Liver (tissue), 8 donors: ENCODE measurements at regions not wholly inside any gene's neighbourhood (a gene's known extent, or its start where the extent isn't known, plus 50 kb on each side); places are given as distances from the start of the nearest gene placed in this dataset.

Experiments used
- DNase-seq: peaks from one replicate; pipeline ENCODE4 v3.0.0-alpha.2; 2017; ENCODE audit warnings: low spot score
- H3K27ac ChIP-seq, 2 donors: one replicate each; pipeline ENCODE4 v1.7.0; 2013; ENCODE audit warnings: inconsistent platforms in 2 of 2, low read length in 2 of 2, control low read depth in 1 of 2, low read depth in 1 of 2, mild to moderate bottlenecking in 1 of 2
- H3K27me3 ChIP-seq, 4 donors: one replicate each; pipeline versions ENCODE4 v1.6.1 to v1.7.0; 2013; ENCODE audit warnings: low read length in 3 of 4, inconsistent platforms in 1 of 4, mild to moderate bottlenecking in 1 of 4, moderate library complexity in 1 of 4; ENCODE audit not compliant: control insufficient read depth in 4 of 4, insufficient read depth in 4 of 4
- H3K36me3 ChIP-seq, 4 donors: one replicate each; pipeline versions ENCODE4 v1.6.1 to v1.7.0; 2013; ENCODE audit warnings: low read length in 3 of 4, mild to moderate bottlenecking in 3 of 4, low read depth in 1 of 4, moderate library complexity in 1 of 4; ENCODE audit not compliant: control insufficient read depth in 4 of 4, insufficient read depth in 3 of 4
- H3K4me1 ChIP-seq, 4 donors: one replicate each; pipeline versions ENCODE4 v1.6.1 to v1.7.0; 2013; ENCODE audit warnings: low read length in 3 of 4, mild to moderate bottlenecking in 3 of 4, moderate library complexity in 1 of 4; ENCODE audit not compliant: control insufficient read depth in 4 of 4, insufficient read depth in 4 of 4
- H3K4me3 ChIP-seq, 3 donors: one replicate each; pipeline versions ENCODE4 v1.6.1 to v1.7.0; 2013; ENCODE audit warnings: low read length in 3 of 3, control low read depth in 1 of 3, low read depth in 1 of 3, mild to moderate bottlenecking in 1 of 3
- H3K9ac ChIP-seq, 2 donors: one replicate each; pipeline ENCODE4 v1.7.0; 2013; ENCODE audit warnings: low read length in 2 of 2, mild to moderate bottlenecking in 2 of 2, moderate library complexity in 2 of 2, control low read depth in 1 of 2, low read depth in 1 of 2
- H3K9me3 ChIP-seq, 4 donors: one replicate each; pipeline versions ENCODE4 v1.6.1 to v1.7.0; 2013; ENCODE audit warnings: low read length in 3 of 4; ENCODE audit not compliant: control insufficient read depth in 4 of 4
- ATF3 ChIP-seq: IDR thresholded peaks from 2 replicates; pipeline ENCODE4 v1.6.1; 2016; ENCODE audit warnings: antibody characterized with exemption
- CTCF ChIP-seq: fragments of 150-350 bp; IDR thresholded peaks from 2 replicates; pipeline ENCODE4 v1.5.1; 2017; ENCODE audit warnings: improper control_type of control experiment, low read depth, low read length; ENCODE audit not compliant: missing input control
- EGR1 ChIP-seq, 2 donors: IDR thresholded peaks; 2 replicates each; pipeline ENCODE4 v1.6.1; 2016 to 2018; ENCODE audit warnings: antibody characterized with exemption in 2 of 2, low read depth in 2 of 2
- FOXA1 ChIP-seq: IDR thresholded peaks from 2 replicates; pipeline ENCODE4 v1.6.1; 2016; ENCODE audit warnings: antibody characterized with exemption
- FOXA2 ChIP-seq: IDR thresholded peaks from 2 replicates; pipeline ENCODE4 v1.6.1; 2016; ENCODE audit warnings: antibody characterized with exemption
- GABPA ChIP-seq, 2 donors: IDR thresholded peaks in 1 of 2; conservative IDR thresholded peaks in 1 of 2; 2 replicates each; pipeline ENCODE4 v1.6.1; 2016; ENCODE audit warnings: antibody characterized with exemption in 2 of 2, mild to moderate bottlenecking in 1 of 2, moderate library complexity in 1 of 2
- HNF4A ChIP-seq, 2 donors: conservative IDR thresholded peaks; 2 replicates each; pipeline ENCODE4 v1.6.1; 2016; ENCODE audit warnings: antibody characterized with exemption in 2 of 2, mild to moderate bottlenecking in 2 of 2
- JUND ChIP-seq, 2 donors: IDR thresholded peaks; 2 replicates each; pipeline ENCODE4 v1.6.1; 2016; ENCODE audit warnings: antibody characterized with exemption in 2 of 2
- MAX ChIP-seq: IDR thresholded peaks from 2 replicates; pipeline ENCODE4 v1.6.1; 2016; ENCODE audit warnings: antibody characterized with exemption
- RAD21 ChIP-seq, 2 donors: IDR thresholded peaks; 2 replicates each; pipeline ENCODE4 v1.6.1; 2016; ENCODE audit warnings: antibody characterized with exemption in 2 of 2, mild to moderate bottlenecking in 2 of 2
- REST ChIP-seq: IDR thresholded peaks from 2 replicates; pipeline ENCODE4 v1.6.1; 2016; ENCODE audit warnings: antibody characterized with exemption, mild to moderate bottlenecking
- SP1 ChIP-seq: IDR thresholded peaks from 2 replicates; pipeline ENCODE4 v1.6.1; 2018; ENCODE audit warnings: antibody characterized with exemption, mild to moderate bottlenecking
- TAF1 ChIP-seq: conservative IDR thresholded peaks from 2 replicates; pipeline ENCODE4 v1.6.1; 2016; ENCODE audit warnings: antibody characterized with exemption, mild to moderate bottlenecking
- YY1 ChIP-seq: IDR thresholded peaks from 2 replicates; pipeline ENCODE4 v1.6.1; 2016; ENCODE audit warnings: antibody characterized with exemption, mild to moderate bottlenecking
- ZBTB33 ChIP-seq: IDR thresholded peaks from 2 replicates; pipeline ENCODE4 v1.6.1; 2016; ENCODE audit warnings: antibody characterized with exemption
- WGBS: extraction: QIAGEN DNeasy Blood & Tissue Kit; methylation state at CpG from one replicate; pipeline ENCODE4 v1.1.7; 2013; 5-methylcytosine and 5-hydroxymethylcytosine counted together
- donor health status: healthy.
- donor health status: healthy.
- donor health status: healthy.
- donor health status: healthy.
- donor health status: healthy.

- TF ChIP-seq REST, result no peak
- TF ChIP-seq MAX, result no peak
- no peak for TF ChIP-seq ATF3
- no peak for TF ChIP-seq FOXA2
- no peak for TF ChIP-seq YY1
These were observed 84.3 kb upstream of the SHISAL1 start (continued) for GRCh38 chr22:44396727-44397722.

- no peak for TF ChIP-seq ZBTB33
- TF ChIP-seq JUND (IDR thresholded peaks at IDR 0.05), result no peak
- TF ChIP-seq EGR1 (IDR thresholded peaks at IDR 0.05; ENCODE audit: low read depth in 2 of 2), result no peak
- no peak for TF ChIP-seq CTCF
- no peak for TF ChIP-seq FOXA1
- TF ChIP-seq YY1, result no peak
- TF ChIP-seq ATF3, result no peak
- no peak for TF ChIP-seq RAD21 (IDR thresholded peaks at IDR 0.05)
- TF ChIP-seq GABPA (IDR thresholded peaks at IDR 0.05 in 1 of 2, conservative IDR thresholded peaks at IDR 0.05 in 1 of 2), result no peak
- TF ChIP-seq TAF1, result no peak
- TF ChIP-seq SP1, result no peak
- no peak for TF ChIP-seq MAX
- TF ChIP-seq HNF4A (conservative IDR thresholded peaks at IDR 0.05), result no peak
- Histone ChIP-seq H3K27me3 (no peaks in the 10 kb centered on the region), H3K27ac (no peak overlapping the region), H3K9me3 (no peaks in the 10 kb centered on the region), H3K9ac (no peak overlapping the region), H3K4me3 (no peak overlapping the region), H3K4me1 (no peaks in the 10 kb centered on the region), H3K36me3 (no peaks in the 10 kb centered on the region)
- WGBS, result 87% methylated on average over 12 of the region's 12 CpGs
- no peak for DNase-seq
These were observed 83.4 kb upstream of the SHISAL1 start for GRCh38 chr22:44396021-44396726.
